ENCODE measurements at regions not wholly inside any gene's neighbourhood (a gene's known extent, or its start where the extent isn't known, plus 50 kb on each side); places are given as distances from the start of the nearest gene placed in this dataset.

GRCh38 chr6:104046426-104046825, 813.3 kb downstream of the HACE1 start:
- no peak for FAIRE-seq
- TF ChIP-seq MAX (IDR thresholded peaks at IDR 0.05): no peak
- no peak for TF ChIP-seq KDM1A (IDR thresholded peaks at IDR 0.05; ENCODE audit: borderline replicate concordance, low read length)
- TF ChIP-seq FOSL1 (IDR thresholded peaks at IDR 0.05; ENCODE audit: insufficient read depth, low read depth, low read length): no peak
- TF ChIP-seq RFX5 (IDR thresholded peaks at IDR 0.05; ENCODE audit: borderline replicate concordance, low read depth, low read length): no peak
- TF ChIP-seq SAP30 (IDR thresholded peaks at IDR 0.05; ENCODE audit: insufficient read depth, insufficient replicate concordance, low read length): no peak
- no peak for TF ChIP-seq TBP (IDR thresholded peaks at IDR 0.05; ENCODE audit: low read depth, low read length)
- no peak for TF ChIP-seq POLR2A (IDR thresholded peaks at IDR 0.05; ENCODE audit: control extremely low read depth in 1 of 2, low read depth in 2 of 2, low read length in 2 of 2)
- TF ChIP-seq TAF1 (IDR thresholded peaks at IDR 0.05; ENCODE audit: low read depth, low read length): no peak
- no peak for TF ChIP-seq POLR2AphosphoS5 (IDR thresholded peaks at IDR 0.05; ENCODE audit: low read depth, low read length)
- TF ChIP-seq EZH2 (IDR thresholded peaks at IDR 0.05; ENCODE audit: low read depth, low read length, severe bottlenecking): no peak
- TF ChIP-seq SIX5 (IDR thresholded peaks at IDR 0.05; ENCODE audit: low read depth, low read length): no peak
- TF ChIP-seq PHF8 (conservative IDR thresholded peaks at IDR 0.05; ENCODE audit: low read depth, low read length): no peak
- TF ChIP-seq ATF2 (IDR thresholded peaks at IDR 0.05; ENCODE audit: low read length): no peak
- no peak for TF ChIP-seq CREB1 (IDR thresholded peaks at IDR 0.05)

More at GRCh38 chr6:104046426-104046825, 813.3 kb downstream of the HACE1 start:
- Histone ChIP-seq H2BK5ac (ENCODE audit: low read depth, low read length) (no peak overlapping the region), H3K14ac (ENCODE audit: insufficient read length) (no peak overlapping the region), H2BK15ac (ENCODE audit: low read length) (no peak overlapping the region), H2BK120ac (replicated peaks; ENCODE audit: low read depth, low read length) (no peak overlapping the region), H3K27me3 (replicated peaks in 1 of 4; ENCODE audit: control insufficient read depth in 3 of 4, extremely low read depth in 1 of 4, insufficient read depth in 3 of 4, low read length in 3 of 4) (no peaks in the 10 kb centered on the region), H4K20me1 (replicated peaks in 1 of 2; ENCODE audit: control insufficient read depth in 1 of 2, insufficient read depth in 2 of 2, low read length in 2 of 2) (no peaks in the 10 kb centered on the region), H3K4ac (replicated peaks; ENCODE audit: insufficient read length, low read depth, low read length) (no peak overlapping the region), H3K9me3 (ENCODE audit: insufficient read depth in 2 of 2, low read depth in 1 of 2, low read length in 1 of 2) (no peaks in the 10 kb centered on the region), H3K4me3 (ENCODE audit: extremely low read depth in 1 of 4, insufficient read depth in 2 of 4, low read depth in 3 of 4, low read length in 4 of 4) (no peak overlapping the region), H4K8ac (ENCODE audit: extremely low read depth, insufficient read depth, low read length) (no peak overlapping the region), H2BK12ac (ENCODE audit: low read depth, low read length) (no peak overlapping the region), H3K18ac (ENCODE audit: extremely low read depth, low read length) (no peak overlapping the region), H3K79me1 (ENCODE audit: low read depth, low read length) (no peaks in the 10 kb centered on the region), H3K4me2 (ENCODE audit: insufficient read depth in 1 of 2, low read depth in 2 of 2, low read length in 2 of 2) (no peak overlapping the region), H2AFZ (ENCODE audit: low read length) (no peak overlapping the region), H3K79me2 (ENCODE audit: control insufficient read depth in 1 of 2, insufficient read depth in 2 of 2, low read length in 2 of 2) (no peaks in the 10 kb centered on the region), H4K91ac (replicated peaks; ENCODE audit: insufficient read length, low read length) (no peak overlapping the region), H3K9ac (replicated peaks in 1 of 4; ENCODE audit: extremely low read depth in 1 of 4, low read depth in 3 of 4, low read length in 3 of 4) (no peak overlapping the region), H3K27ac (ENCODE audit: low read depth, low read length) (no peak overlapping the region), H4K5ac (ENCODE audit: insufficient read length, low read depth, low read length) (no peak overlapping the region), H3K36me3 (ENCODE audit: control insufficient read depth in 2 of 4, insufficient read depth in 4 of 4, low read length in 3 of 4) (no peaks in the 10 kb centered on the region), H2BK20ac (ENCODE audit: low read length) (no peak overlapping the region), H3K23ac (ENCODE audit: insufficient read length) (no peak overlapping the region), H2AK5ac (ENCODE audit: low read depth, low read length) (no peak overlapping the region), H3K4me1 (replicated peaks in 1 of 4; ENCODE audit: control insufficient read depth in 3 of 4, insufficient read depth in 4 of 4, low read length in 3 of 4) (no peaks in the 10 kb centered on the region), H3K56ac (replicated peaks; ENCODE audit: insufficient read length, low read depth, low read length) (no peak overlapping the region), H3K23me2 (ENCODE audit: low read depth, low read length) (no peaks in the 10 kb centered on the region)
- 97% methylated on average over 2 of the region's 2 CpGs; no CpG with 5 or more reads in 1 of the 2 experiments for WGBS, 2 experiments (ENCODE audit: extremely low coverage in 1 of 2, insufficient coverage in 1 of 2, insufficient read length in 1 of 2, insufficient replicate concordance in 2 of 2, low coverage in 1 of 2, low lambda C conversion rate in 2 of 2, missing lambda C conversion rate in 1 of 2)
- POLR2A ChIA-PET (ENCODE audit: partially characterized antibody): no interaction called here
- CTCF ChIA-PET (ENCODE audit: partially characterized antibody): interaction anchor here (0.8 kb wide), 1 partner anchor 52 kb away, joined by 3 read pairs; no protein-coding TSS in a partner anchor
- DNase-seq (ENCODE audit: low read depth in 1 of 2, low spot score in 2 of 2): no peak

All from H1 (cell line).